Stimulated activated CD4-positive, alpha-beta T cell treated with anti-CD3 and anti-CD28 coated beads, Interleukin-12 subunit alpha, Interleukin-12 subunit beta, amount 100 ng/mL, for 4 hours (primary cell): ENCODE measurements at regions not wholly inside any gene's neighbourhood (a gene's known extent, or its start where the extent isn't known, plus 50 kb on each side); places are given as distances from the start of the nearest gene placed in this dataset.
"Not testable (repeated sequence)": the region's sequence is repeated elsewhere in the genome, so short reads cannot be mapped to it uniquely, and the experiment has no call there.

ENCODE experiments used
- DNase-seq: peaks from one replicate; pipeline ENCODE4 v3.0.0-alpha.2; 2020

DNA sequence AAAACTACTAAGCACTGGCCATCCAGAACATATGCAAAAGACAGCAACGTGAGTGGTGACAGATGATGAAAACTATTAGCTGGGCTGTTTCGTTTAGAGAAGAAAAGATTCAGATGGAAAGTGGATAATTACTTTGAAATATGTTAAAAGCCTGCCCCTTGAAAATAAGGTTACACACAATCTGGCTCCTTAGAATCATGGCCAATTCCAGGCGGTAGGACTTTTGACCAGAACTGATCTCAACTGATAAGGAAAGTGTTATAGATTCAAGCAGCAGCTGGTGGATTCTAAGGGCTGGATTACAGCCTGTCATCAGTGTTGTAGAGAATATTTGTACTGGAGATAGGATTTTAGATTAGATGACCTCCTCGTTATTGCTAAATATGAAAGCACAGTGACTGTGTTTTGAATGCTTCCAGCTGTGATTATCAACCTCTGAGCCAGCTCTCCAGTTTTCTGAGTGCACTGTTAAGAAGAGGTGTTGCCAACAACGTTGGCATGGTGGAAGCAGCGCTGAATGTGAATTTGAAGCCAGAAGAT, 75.1 kb downstream of the KBTBD2 start:
- not testable (repeated sequence) for DNase-seq

DNA sequence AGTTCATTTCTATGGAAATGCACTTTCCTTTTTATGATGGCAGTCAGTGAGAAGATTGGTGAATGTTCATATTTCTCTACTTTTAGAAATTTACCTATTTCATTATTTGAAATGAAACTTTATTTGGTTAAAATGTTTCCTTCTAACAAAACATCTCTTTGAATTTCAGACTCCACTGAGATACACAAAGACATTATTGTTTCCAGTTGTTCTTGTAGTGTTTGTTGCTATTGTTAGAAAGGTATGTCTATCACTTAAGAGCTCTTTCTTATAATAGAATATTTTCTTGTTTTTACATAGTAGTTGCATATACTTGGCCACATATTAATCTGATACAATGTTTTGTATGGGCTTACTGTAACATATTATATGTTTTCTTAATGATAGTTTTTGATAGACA, 76.8 kb downstream of the KBTBD2 start:
- not testable (repeated sequence) for DNase-seq

DNA sequence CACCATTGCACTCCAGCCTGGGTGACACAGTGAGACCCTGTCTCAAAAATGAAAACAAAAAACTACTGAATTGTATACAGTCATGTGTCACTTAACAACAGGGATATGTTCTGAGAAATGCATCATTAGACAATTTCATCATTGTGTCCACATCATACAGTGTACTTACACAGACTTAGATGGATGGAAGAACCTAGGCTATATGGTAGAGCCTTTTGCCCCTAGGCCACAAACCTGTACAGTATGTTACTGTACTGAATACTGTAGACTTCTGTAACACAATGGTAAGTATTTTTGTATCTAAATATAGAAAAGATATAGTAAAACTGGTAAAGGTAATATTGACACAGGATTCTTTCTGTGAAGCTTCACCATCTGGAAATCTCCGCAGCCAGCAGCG, 81.7 kb downstream of the KBTBD2 start:
- DNase-seq: no peak

DNA sequence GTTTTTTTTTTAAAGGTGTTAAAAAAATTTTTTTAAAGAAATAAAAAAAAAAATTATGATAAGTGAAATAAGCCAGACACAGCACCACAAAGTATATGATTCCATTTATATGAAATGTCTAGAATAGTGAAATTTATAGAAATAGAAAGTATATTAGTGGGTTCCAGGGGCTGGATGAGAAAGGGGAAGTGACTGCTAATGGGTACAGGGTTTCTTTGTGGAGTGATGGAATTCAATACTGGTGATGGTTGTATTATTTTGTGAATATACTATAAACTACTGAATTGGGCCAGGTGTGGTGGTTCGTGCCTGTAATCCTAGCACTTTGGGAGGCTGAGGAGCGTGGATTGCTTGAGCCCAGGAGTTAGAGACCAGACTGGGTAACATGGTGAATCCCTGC, 82.2 kb downstream of the KBTBD2 start:
- no peak for DNase-seq

DNA sequence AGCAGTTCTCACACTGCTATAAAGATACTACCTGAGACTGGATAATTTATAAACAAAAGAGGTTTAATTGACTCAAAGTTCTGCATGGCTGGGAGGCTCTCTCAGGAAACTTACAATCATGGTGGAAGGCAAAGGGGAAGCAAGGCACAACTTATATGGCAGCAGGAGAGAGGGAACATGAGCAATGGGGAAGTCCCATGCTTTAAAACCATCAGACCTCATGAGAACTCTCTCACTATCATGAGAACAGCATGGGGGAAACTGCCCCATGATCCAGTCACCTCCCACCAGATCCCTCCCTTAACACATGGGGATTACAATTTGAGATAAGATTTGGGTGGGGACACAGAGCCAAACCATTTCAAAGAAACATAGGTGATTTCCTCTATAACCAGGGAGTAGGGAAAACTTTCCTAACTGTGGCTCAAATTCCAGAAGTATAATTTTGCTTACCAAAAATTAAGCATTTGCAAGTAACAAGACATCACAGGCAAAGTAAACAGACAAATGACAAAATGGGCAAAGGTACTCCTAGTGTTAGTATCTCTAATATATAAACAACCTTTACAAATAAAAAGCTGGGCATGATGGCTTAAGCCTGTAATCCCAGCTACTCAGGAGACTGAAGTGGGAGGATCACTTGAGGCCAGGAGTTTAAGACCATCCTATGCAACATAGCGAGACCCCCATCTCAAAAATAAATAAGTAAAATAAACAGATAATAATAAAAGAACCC, 88.0 kb downstream of the KBTBD2 start:
- no peak for DNase-seq

DNA sequence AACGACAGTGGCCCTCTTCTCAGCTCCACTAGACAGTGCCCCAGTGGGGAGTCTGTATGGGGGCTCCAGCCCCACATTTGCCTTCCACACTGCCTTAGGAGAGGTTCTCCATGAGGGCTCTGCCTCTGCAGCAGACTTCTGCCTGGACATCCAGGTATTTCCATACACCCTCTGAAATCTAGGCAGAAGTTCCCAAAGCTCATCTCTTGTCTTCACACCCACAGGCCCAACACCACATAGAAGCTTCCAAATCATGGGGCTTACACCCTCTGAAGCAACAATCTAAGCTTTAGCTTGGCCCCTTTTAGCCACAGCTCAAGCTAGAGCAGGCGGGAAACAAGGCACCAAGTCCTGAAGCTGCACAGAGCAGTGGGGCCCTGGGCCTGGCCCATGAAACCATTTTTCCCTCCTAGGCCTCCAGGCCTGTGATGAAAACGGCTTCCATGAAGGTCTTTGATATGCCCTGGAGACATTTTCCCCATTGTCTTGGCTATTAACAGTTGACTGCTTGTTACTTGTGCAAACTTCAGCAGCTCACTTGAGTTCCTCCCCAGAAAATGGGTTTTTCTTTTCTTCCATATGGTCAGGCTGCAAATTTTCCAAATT, 89.2 kb downstream of the KBTBD2 start:
- DNase-seq: no peak

DNA sequence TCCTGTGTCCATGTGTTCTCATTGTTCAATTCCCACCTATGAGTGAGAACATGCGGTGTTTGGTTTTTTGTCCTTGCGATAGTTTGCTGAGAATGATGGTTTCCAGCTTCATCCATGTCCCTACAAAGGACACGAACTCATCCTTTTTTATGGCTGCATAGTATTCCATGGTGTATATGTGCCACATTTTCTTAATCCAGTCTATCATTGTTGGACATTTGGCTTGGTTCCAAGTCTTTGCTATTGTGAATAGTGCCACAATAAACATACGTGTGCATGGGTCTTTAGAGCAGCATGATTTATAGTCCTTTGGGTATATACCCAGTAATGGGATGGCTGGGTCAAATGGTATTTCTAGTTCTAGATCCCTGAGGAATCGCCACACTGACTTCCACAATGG, 98.5 kb downstream of the KBTBD2 start:
- not testable (repeated sequence) for DNase-seq

DNA sequence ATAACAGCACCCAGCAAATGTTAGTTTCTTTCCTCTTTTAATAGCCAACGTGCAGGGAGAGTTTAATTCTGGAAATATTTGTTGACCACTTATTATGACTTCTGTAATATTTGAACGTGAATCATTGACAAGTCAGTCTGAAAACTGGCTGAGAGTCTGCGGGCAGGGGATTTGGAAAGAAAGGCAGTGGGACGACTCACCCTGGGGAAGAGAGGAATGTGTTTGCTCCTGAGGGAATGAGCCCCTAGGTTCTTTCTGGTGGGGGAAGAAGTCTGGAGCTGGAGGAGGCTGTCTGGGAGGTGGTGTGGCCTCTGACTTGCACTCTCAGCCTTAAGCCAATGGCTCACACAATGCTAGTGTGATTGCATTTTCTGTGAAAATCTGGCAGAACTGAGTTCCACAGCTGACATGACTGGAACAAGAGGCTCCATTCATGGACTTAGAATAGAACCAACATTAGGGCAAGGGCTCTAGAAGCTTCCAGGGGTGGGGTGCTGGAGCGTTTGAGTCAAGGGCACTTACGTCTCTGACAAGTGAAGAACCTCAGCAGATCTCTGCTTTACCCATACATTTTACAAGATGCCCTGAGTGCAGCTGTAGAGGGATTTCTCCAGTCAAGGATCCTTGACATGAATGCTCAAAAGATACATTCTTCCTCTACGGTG, 100.7 kb downstream of the KBTBD2 start:
- DNase-seq: not testable (repeated sequence)

DNA sequence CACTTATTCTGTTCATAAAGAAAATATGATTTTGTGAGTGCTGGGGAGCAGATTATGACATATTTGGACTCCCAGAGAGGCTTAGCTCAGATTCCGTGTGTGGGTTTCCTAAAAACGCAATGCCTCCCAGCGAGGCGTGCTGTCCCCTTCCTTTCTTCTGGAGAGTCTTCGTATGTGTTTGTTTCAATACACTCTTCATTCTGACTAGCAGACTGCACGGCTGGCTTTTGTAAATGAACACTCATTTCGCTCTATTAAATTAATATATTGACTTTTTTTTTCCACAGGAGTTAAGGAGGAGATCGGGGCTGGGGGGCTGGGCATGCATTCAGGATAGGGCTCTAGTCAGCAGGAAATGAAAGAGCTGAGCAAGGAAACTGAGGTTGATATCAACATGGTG, 102.3 kb downstream of the KBTBD2 start:
- DNase-seq: not testable (repeated sequence)

DNA sequence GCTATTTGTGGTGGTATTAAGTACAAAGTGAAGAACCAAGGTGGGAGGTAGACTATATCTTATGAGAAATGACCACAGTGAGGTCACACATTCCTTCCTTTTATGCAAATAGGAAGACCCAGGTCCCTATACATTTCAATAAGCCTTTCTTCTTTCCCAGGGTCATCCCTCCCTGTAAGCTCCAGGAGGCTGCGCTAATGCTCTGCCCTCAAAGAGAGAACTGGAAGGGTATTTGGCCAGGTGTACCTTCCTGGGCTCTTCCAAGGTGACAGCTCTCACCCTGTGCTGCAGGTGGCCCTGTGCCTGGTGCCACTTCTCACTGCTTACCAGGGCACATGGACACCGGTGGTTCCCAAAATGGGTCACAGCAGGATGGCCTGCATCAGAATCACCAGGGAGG, 103.4 kb downstream of the KBTBD2 start:
- not testable (repeated sequence) for DNase-seq

DNA sequence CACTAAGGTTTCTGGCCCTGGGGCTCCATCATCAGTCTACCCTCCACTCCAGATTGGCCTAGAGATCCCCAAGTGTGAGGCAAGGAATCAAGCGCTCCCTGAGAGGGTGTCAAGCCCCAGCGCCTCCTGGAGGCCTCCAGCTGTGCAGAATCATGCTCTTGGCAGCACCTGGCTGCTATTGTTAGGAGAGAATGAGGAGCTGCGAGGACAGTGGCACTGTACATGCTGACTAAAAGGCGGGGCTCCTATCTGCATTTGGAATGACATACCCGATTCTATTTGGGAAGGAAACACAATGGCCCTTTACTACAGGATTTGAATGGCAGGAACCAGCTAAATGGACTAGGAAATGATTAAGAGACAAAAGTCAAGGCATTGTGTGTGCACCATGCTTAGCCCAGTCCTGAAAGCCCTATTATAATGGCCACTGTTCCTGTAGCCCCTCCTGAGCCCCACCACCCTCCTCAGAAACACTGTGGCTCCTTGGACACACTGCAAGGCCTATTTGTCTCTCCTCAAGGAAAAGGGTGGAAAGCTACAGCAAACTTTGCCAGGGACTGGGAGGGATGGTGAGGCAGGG, 106.1 kb downstream of the KBTBD2 start:
- DNase-seq: not testable (repeated sequence)

DNA sequence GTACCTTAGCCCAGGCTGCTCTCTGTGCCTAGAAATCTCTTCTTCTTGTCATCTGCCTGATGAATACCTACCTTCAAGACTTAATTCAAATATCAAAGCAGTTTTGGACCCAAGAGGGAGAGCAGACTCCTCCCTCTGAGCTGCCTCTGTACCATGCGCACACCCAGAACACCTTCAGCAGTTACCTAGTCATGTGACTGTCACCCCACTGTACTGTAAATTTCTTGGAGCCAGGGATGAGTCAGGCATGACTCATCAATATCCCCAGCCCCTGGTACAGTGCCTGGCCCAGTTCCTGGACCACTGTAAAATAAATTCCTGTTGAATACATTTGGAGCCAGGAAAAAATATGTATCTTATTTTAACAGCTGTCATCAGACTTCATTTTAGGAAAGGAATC, 111.7 kb downstream of the KBTBD2 start:
- DNase-seq: not testable (repeated sequence)

DNA sequence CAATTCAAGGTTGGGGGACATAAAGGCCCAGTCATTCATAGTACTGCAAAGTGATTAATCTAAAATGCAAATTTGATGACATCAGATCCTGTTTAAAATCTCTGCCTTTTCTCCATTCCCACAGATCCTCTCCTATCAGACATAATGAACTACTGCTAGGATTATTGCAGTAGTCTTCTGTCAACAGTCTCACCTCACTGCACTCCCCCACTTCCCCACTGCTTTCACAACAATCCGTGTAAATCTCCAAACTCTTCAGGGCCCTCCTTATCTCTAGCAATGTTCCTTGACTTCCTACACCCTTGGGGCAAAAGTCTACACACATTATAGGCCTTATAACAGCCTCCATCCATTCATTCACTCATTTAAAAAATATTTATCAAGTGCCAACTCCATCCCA, 112.4 kb downstream of the KBTBD2 start:
- DNase-seq: no peak

DNA sequence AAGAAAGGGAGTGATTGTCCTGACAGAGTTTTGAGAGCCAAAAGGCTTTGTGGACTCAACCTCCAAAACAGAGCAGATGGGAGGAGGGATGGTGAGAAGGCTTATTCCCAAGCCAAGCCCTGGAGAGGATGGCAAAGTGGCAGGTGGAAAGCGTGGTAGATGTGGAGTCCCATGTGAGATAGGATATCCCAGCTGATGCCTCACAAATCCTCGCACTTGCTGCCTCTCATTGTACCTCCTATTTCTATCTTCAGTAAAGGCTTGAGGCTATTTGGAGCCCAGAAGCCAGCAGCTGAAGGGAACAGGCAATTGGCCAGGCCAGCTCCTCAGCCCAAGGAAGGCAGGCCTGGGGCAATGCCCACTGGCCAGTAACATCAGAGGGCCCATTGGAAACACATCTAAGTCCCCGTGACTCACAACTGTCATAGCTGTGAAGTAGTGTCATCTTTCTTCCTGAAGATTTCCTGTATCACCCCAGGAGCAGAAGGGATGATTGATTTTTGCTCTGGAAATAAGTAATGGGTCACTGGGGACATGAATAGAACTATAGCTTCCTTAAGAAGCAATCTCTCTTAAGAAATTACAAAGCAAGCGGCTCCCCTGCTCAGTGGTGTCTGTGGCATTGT, 114.4 kb downstream of the KBTBD2 start:
- not testable (repeated sequence) for DNase-seq

DNA sequence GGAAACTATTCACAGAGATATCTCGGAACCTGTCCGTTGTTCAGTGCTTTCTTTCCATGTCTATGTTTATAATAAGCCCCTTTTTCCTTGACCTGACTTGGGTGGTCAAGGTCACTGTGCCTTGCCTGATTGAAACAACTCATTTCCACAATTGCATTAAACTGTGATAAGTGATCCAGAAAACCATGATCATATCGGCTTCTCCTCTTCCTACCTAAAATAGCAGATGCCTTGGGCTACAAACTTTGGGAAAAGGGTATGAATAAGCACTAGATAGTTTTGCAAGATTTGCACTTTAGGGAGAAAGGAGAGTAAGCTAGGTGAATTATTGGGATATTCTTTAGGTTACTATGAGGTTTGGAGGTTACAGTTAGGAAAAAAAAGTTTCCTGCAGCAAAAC, 115.2 kb downstream of the KBTBD2 start:
- DNase-seq: not testable (repeated sequence)

DNA sequence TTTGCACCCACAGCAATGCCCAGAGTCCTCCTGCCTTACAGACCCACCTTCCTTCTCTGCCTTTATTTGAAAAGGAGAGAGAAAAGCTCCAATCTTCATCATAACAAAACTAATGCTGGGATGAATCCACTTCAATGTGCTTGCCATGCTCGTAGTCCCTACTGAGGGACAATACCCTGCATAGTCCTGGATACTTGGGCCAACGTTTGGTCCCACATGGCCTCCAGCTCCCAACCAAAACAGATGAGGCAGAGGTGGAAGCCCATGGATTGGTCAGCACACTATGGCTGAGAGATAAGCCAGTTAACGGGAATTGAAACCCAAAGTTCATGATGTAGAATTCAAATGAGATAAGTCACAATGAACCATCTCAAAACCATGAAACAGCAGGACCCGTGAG, 115.8 kb downstream of the KBTBD2 start:
- not testable (repeated sequence) for DNase-seq

DNA sequence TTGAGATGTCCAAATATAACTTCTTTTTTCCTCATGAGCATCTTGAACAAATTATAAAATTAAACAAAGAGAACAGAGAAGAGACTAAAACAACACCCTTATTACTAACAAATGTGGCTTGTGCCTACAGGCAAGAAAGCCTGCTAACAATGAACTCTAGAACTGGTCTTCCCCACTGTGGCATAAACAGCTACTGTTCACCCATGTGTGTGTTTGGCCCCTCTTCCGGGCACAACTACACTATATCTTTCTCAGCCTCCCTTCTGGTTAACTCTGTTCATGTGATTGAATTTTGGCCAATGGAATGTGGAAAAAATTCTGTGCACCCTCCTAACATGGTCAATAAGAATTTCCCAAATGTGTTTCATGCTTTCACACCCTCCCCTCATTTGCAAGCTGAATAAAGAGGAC, 117.0 kb downstream of the KBTBD2 start:
- no peak for DNase-seq

DNA sequence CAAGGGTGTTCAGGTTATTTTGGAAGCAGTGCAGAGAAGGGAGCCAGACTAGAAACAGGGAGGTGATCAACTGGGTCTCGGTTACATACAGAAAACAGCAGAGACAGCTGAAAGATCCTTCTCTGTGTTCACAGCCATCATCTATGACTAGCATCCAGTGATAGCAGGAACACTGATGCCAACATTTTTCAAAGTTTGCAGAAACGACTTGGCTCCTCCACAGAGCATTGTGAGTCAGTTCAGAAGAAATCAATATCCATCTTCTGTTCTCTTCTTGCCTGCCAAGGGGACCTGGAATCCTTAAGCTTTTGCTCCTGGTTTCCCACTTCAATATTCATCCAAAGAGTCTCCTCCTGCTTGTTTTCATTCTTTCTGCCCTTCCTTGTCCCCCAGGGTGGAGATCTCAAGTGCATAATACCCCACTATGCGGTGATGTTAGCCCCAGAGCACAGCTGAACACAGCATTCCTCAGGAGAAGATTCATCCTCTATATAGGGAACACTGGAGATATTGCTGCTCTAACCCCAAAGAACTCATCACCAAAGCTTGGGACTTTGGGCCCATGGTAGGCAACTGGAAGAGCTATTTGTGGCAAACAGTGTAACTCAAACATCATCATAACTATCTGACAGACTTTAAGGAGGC, 122.6 kb downstream of the KBTBD2 start:
- not testable (repeated sequence) for DNase-seq

DNA sequence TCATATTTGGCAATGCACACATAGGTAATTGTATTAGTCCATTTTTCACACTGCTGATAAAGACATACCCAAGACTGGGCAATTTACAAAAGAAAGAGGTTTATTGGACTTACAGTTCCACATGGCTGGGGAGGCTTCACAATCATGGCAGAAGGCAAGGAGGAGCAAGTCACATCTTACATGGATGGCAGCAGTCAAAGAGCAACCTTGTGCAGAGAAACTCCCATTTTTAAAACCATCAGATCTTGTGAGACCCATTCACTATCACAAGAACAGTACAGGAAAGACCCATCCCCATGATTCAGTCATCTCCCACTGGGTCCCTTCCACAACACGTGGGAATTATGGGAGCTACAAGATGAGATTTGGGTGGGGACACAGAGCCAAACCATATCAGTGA, 123.2 kb downstream of the KBTBD2 start:
- not testable (repeated sequence) for DNase-seq

DNA sequence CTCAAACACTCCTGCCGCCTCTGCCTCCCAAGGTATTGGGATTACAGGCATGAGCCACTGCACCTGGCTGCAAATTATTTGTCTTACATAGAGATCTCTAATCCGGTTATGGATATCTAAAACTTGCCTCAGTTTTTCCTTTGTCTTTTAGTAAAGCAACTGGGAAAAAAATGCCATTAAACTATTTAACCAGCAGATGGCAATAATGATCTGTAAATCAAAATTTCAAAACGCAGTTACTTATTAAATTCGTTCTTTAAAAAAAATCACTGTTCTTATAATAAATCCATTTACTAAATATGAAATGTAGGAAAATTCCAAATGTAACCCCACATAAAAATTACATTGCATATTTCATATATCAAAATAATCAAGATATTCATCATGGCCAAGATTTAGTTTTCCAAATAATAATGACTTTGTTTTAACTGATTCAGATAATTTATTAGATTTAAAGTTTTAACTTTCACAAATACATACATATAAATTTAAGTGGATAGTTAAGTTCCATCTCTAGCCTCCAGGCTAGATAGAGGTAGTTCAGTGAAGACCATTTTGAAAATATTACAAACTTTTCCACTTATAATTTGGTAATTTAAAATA, 125.8 kb downstream of the KBTBD2 start:
- DNase-seq: not testable (repeated sequence)

DNA sequence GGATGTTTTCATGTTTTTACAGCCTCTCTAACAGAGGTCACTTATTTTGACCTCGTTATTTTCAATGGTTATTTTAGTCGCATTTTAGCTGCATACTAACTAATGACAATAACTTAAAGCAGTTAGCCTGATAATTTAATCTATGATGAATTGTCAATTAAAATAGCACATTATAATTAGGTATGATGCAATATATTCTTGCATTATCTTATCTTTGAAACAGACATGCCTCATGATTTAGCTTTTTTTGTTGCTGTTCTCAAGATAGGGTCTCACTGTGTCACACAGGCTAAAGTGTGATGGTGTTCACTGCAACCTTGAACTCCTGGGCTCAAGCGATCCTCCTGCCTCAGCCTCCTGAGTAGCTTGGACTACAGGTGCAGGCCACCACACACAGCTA, 126.4 kb downstream of the KBTBD2 start:
- no peak for DNase-seq

DNA sequence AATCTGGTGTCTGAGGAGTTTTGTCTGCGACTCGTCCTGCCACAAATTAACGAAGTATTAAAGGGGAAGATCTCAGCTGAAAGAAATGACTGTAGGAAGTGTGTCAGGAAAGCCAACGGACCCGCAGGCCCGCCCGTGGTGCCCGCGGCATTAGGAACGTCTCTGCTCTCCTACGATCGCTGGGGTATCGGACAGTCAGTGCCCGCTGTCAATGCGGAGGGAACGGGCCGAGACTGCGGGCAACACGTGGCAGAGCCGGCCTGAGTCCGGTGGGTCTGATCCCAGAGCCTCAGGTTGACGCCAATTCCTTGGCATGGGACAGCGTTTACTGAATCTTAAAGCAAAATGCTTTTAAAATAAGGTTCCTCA, 128.7 kb downstream of the KBTBD2 start:
- DNase-seq: no peak
